HEK293 (cell line): ENCODE measurements at regions not wholly inside any gene's neighbourhood (a gene's known extent, or its start where the extent isn't known, plus 50 kb on each side); places are given as distances from the start of the nearest gene placed in this dataset.

Experiments used
- CTCF ChIA-PET: fragments of 350-600 bp; formaldehyde crosslinking; extraction: SDS; loops from one replicate; lab custom pipeline; 2021; ENCODE audit warnings: antibody characterized with exemption; lab: Yijun Ruan, JAX
- POLR2A ChIA-PET: fragments of 300-600 bp; formaldehyde crosslinking; extraction: SDS; loops from one replicate; lab custom pipeline; 2020; ENCODE audit warnings: antibody characterized with exemption, inconsistent platforms; lab: Yijun Ruan, JAX
- H3K27ac ChIP-seq: fragments of 200-500 bp; sonication (Bioruptor generic); 2 replicates; pipeline ENCODE4 v1.5.1; 2014; ENCODE audit warnings: low read depth, low read length, control low read depth, inconsistent platforms; ENCODE audit errors: extremely low read depth
- H3K36me3 ChIP-seq, 2 experiments: fragments of 200-500 bp in 1 of 2; sonication (Bioruptor generic) in 1 of 2; 1 replicate in 1 of 2; 2 replicates in 1 of 2; pipeline ENCODE4 v1.5.1; 2014 to 2017; ENCODE audit warnings: inconsistent platforms in 2 of 2, low read length in 2 of 2; ENCODE audit not compliant: control insufficient read depth in 2 of 2, insufficient read depth in 1 of 2
- H3K4me1 ChIP-seq: fragments of 200-500 bp; sonication (Bioruptor generic); 2 replicates; pipeline ENCODE4 v1.5.1; 2014; ENCODE audit warnings: mild to moderate bottlenecking, low read length, inconsistent platforms; ENCODE audit not compliant: control insufficient read depth, insufficient read depth
- H3K4me3 ChIP-seq: 2 replicates; pipeline ENCODE4 v1.5.1; 2011; ENCODE audit warnings: low read depth, mild to moderate bottlenecking, control low read depth, low read length, moderate library complexity
- H3K9me3 ChIP-seq: fragments of 200-500 bp; sonication (Bioruptor generic); 2 replicates; pipeline ENCODE4 v1.5.1; 2014; ENCODE audit warnings: low read depth, low read length, inconsistent platforms; ENCODE audit not compliant: control insufficient read depth, insufficient read depth
- EGR2 ChIP-seq: fragments of 450-650 bp; formaldehyde crosslinking; IDR thresholded peaks from 2 replicates; pipeline ENCODE4 v1.5.1; 2016; ENCODE audit warnings: low read depth, missing biosample characterization, missing genetic modification characterization
- KLF10 ChIP-seq: fragments of 450-650 bp; IDR thresholded peaks from 2 replicates; pipeline ENCODE4 v1.5.1; 2018; ENCODE audit warnings: missing biosample characterization, mild to moderate bottlenecking, missing genetic modification characterization
- OVOL3 ChIP-seq: fragments of 450-650 bp; formaldehyde crosslinking; IDR thresholded peaks from 2 replicates; pipeline ENCODE4 v1.5.1; 2016; ENCODE audit warnings: missing biosample characterization, missing genetic modification characterization
- PRDM6 ChIP-seq: fragments of 450-650 bp; formaldehyde crosslinking; IDR thresholded peaks from 2 replicates; pipeline ENCODE4 v1.5.1; 2017; ENCODE audit warnings: missing biosample characterization, missing genetic modification characterization
- SALL2 ChIP-seq: fragments of 450-650 bp; formaldehyde crosslinking; IDR thresholded peaks from 2 replicates; pipeline ENCODE4 v1.5.0; 2017; ENCODE audit warnings: missing biosample characterization, mild to moderate bottlenecking, missing genetic modification characterization, borderline replicate concordance
- SP2 ChIP-seq: fragments of 450-650 bp; formaldehyde crosslinking; IDR thresholded peaks from 2 replicates; pipeline ENCODE4 v1.5.1; 2016; ENCODE audit warnings: missing biosample characterization, missing genetic modification characterization
- ZBTB1 ChIP-seq: fragments of 450-650 bp; formaldehyde crosslinking; IDR thresholded peaks from 2 replicates; pipeline ENCODE4 v1.5.1; 2016; ENCODE audit warnings: missing biosample characterization, missing genetic modification characterization
- ZBTB20 ChIP-seq: fragments of 450-650 bp; formaldehyde crosslinking; IDR thresholded peaks from 2 replicates; pipeline ENCODE4 v1.5.1; 2016; ENCODE audit warnings: missing biosample characterization, missing genetic modification characterization
- ZBTB26 ChIP-seq: fragments of 450-650 bp; formaldehyde crosslinking; optimal IDR thresholded peaks from 2 replicates; pipeline ENCODE3; 2016; ENCODE audit warnings: missing biosample characterization, mild to moderate bottlenecking, missing genetic modification characterization
- ZFP37 ChIP-seq: fragments of 450-650 bp; formaldehyde crosslinking; IDR thresholded peaks from 2 replicates; pipeline ENCODE4 v1.5.1; 2016; ENCODE audit warnings: missing biosample characterization, missing genetic modification characterization
- ZNF132 ChIP-seq: fragments of 450-650 bp; formaldehyde crosslinking; IDR thresholded peaks from 2 replicates; pipeline ENCODE4 v1.5.1; 2017; ENCODE audit warnings: missing biosample characterization, missing genetic modification characterization, borderline replicate concordance
- ZNF16 ChIP-seq: fragments of 450-650 bp; formaldehyde crosslinking; IDR thresholded peaks from 2 replicates; pipeline ENCODE4 v1.5.1; 2016; ENCODE audit warnings: low read depth, missing biosample characterization, missing genetic modification characterization
- ZNF214 ChIP-seq: fragments of 450-650 bp; formaldehyde crosslinking; IDR thresholded peaks from 2 replicates; pipeline ENCODE4 v1.5.1; 2017; ENCODE audit warnings: missing biosample characterization, mild to moderate bottlenecking, missing genetic modification characterization, borderline replicate concordance
- ZNF248 ChIP-seq: fragments of 450-650 bp; formaldehyde crosslinking; IDR thresholded peaks from 2 replicates; pipeline ENCODE4 v1.5.1; 2017; ENCODE audit warnings: missing biosample characterization, missing genetic modification characterization
- ZNF404 ChIP-seq: fragments of 450-650 bp; formaldehyde crosslinking; IDR thresholded peaks from 2 replicates; pipeline ENCODE4 v1.5.1; 2017; ENCODE audit warnings: missing biosample characterization, missing genetic modification characterization
- ZNF544 ChIP-seq: fragments of 450-650 bp; formaldehyde crosslinking; IDR thresholded peaks from 2 replicates; pipeline ENCODE4 v1.5.0; 2017; ENCODE audit warnings: missing biosample characterization, missing genetic modification characterization
- ZNF555 ChIP-seq: fragments of 450-650 bp; formaldehyde crosslinking; conservative IDR thresholded peaks from 2 replicates; pipeline ENCODE4 v1.5.1; 2017; ENCODE audit warnings: missing biosample characterization, mild to moderate bottlenecking, missing genetic modification characterization, inconsistent platforms
- ZNF571 ChIP-seq: fragments of 450-650 bp; formaldehyde crosslinking; IDR thresholded peaks from 2 replicates; pipeline ENCODE4 v1.5.0; 2017; ENCODE audit warnings: missing biosample characterization, missing genetic modification characterization
- ZNF610 ChIP-seq: fragments of 450-650 bp; formaldehyde crosslinking; IDR thresholded peaks from 2 replicates; pipeline ENCODE4 v1.5.1; 2016; ENCODE audit warnings: missing biosample characterization, missing genetic modification characterization, borderline replicate concordance
- ZNF645 ChIP-seq: fragments of 450-650 bp; formaldehyde crosslinking; IDR thresholded peaks from 2 replicates; pipeline ENCODE4; 2016; ENCODE audit warnings: missing biosample characterization, missing genetic modification characterization
- ZNF704 ChIP-seq: fragments of 450-650 bp; formaldehyde crosslinking; IDR thresholded peaks from 2 replicates; pipeline ENCODE4 v1.5.1; 2016; ENCODE audit warnings: missing biosample characterization, missing genetic modification characterization
- ZNF791 ChIP-seq: fragments of 450-650 bp; formaldehyde crosslinking; IDR thresholded peaks from 2 replicates; pipeline ENCODE4 v1.5.1; 2016; ENCODE audit warnings: missing biosample characterization, missing genetic modification characterization
- ZSCAN30 ChIP-seq: fragments of 450-650 bp; IDR thresholded peaks from 2 replicates; pipeline ENCODE4 v1.5.1; 2018; ENCODE audit warnings: missing biosample characterization, mild to moderate bottlenecking, missing genetic modification characterization, moderate library complexity

GRCh38 chr4:182126603-182127002, 116.6 kb upstream of the TENM3 start (continued):
- TF ChIP-seq ZFP37 (tag by site-specific recombination) (no peak), ZNF791 (tag by site-specific recombination) (no peak)

- no peak overlapping the region for H3K27ac ChIP-seq
- no peaks in the 10 kb centered on the region for H3K9me3 ChIP-seq
- TF ChIP-seq ZBTB26 (tag by site-specific recombination), result no peak
- no peak for TF ChIP-seq ZNF16
- no peak for TF ChIP-seq ZBTB20 (tag by site-specific recombination)
- TF ChIP-seq ZBTB1 (tag by site-specific recombination), result no peak
- TF ChIP-seq ZNF610 (tag by site-specific recombination), result no peak
- no peak for TF ChIP-seq EGR2 (tag by site-specific recombination)
- TF ChIP-seq ZNF544, result no peak
- TF ChIP-seq ZNF645 (tag by site-specific recombination), result no peak
- no peak for TF ChIP-seq KLF10 (tag by site-specific recombination)
- no peak for TF ChIP-seq ZNF248 (tag by site-specific recombination)
- no peaks in the 10 kb centered on the region for H3K36me3 ChIP-seq
- ChIA-PET CTCF (no interaction called here), POLR2A (no interaction called here)
- H3K4me1 ChIP-seq, result peaks cover 9% of the 10 kb centered on the region
- H3K4me3 ChIP-seq, result no peak overlapping the region
These were observed 110.2 kb upstream of the TENM3 start for GRCh38 chr4:182133033-182133432.

- H3K9me3 ChIP-seq, result no peaks in the 10 kb centered on the region
- H3K36me3 ChIP-seq, result no peaks in the 10 kb centered on the region
- TF ChIP-seq ZNF404 (tag by site-specific recombination), result no peak
- TF ChIP-seq ZBTB1 (tag by site-specific recombination), result no peak
- TF ChIP-seq OVOL3 (tag by site-specific recombination), result no peak
- no peak for TF ChIP-seq ZNF132 (tag by site-specific recombination)
- H3K4me3 ChIP-seq, result no peak overlapping the region
- ChIA-PET POLR2A (no interaction called here), CTCF (interaction anchor here (0.7 to 0.8 kb wide), 2 partner anchors 102 to 873 kb away, joined by 3 to 4 read pairs; no protein-coding TSS in a partner anchor)
- peaks cover 9% of the 10 kb centered on the region for H3K4me1 ChIP-seq
- H3K27ac ChIP-seq, result no peak overlapping the region
These were observed 108.9 kb upstream of the TENM3 start for GRCh38 chr4:182134261-182134660.

- ChIA-PET POLR2A (no interaction called here), CTCF (no interaction called here)
- Histone ChIP-seq H3K4me3 (no peak overlapping the region), H3K36me3 (no peaks in the 10 kb centered on the region), H3K9me3 (no peaks in the 10 kb centered on the region), H3K27ac (no peak overlapping the region), H3K4me1 (peaks cover 12% of the 10 kb centered on the region)
- TF ChIP-seq SP2 (tag by site-specific recombination) (no peak), PRDM6 (peak; percentile 35; the same call in 1 of the 2 replicates), ZSCAN30 (tag by site-specific recombination) (no peak), SALL2 (no peak), ZNF571 (tag by site-specific recombination) (no peak), ZNF214 (tag by site-specific recombination) (no peak), ZNF704 (no peak), ZNF16 (no peak), ZNF555 (no peak)
These were observed 107.0 kb upstream of the TENM3 start for GRCh38 chr4:182136201-182136600.
